GM23338 (cell line): ENCODE measurements at regions not wholly inside any gene's neighbourhood (a gene's known extent, or its start where the extent isn't known, plus 50 kb on each side); places are given as distances from the start of the nearest gene placed in this dataset.

ENCODE experiments used
- ATAC-seq: fragments of 200-7000 bp; cut with Tn5 transposase; 3 replicates; pipeline ENCODE4 v1.9.1; 2020
- DNase-seq: peaks from one replicate; pipeline ENCODE4 v3.0.0-alpha.2; 2015; ENCODE audit warnings: low spot score
- H2AFZ ChIP-seq: fragments of 200-600 bp; sonication (generic); 2 replicates; pipeline ENCODE4 v1.8.0; 2016; ENCODE audit warnings: antibody characterized with exemption, mild to moderate bottlenecking, moderate library complexity
- H3F3A ChIP-seq: fragments of 200-600 bp; sonication (generic); replicated peaks from 2 replicates; pipeline ENCODE4 v1.8.0; 2017; ENCODE audit warnings: antibody characterized with exemption, mixed run types, low read depth
- H3K27ac ChIP-seq: fragments of 200-600 bp; sonication (generic); 2 replicates; pipeline ENCODE4 v1.6.1; 2016; ENCODE audit warnings: low read depth
- H3K27me3 ChIP-seq: fragments of 200-600 bp; sonication (generic); 2 replicates; pipeline ENCODE4 v1.8.0; 2016; ENCODE audit warnings: mild to moderate bottlenecking, mixed run types, moderate library complexity; ENCODE audit not compliant: insufficient read depth
- H3K36me3 ChIP-seq: fragments of 200-600 bp; sonication (generic); 2 replicates; pipeline ENCODE4 v1.8.0; 2016; ENCODE audit warnings: mild to moderate bottlenecking; ENCODE audit not compliant: insufficient read depth
- H3K4me1 ChIP-seq: fragments of 200-600 bp; sonication (generic); 2 replicates; pipeline ENCODE4 v1.8.0; 2016; ENCODE audit warnings: mild to moderate bottlenecking, moderate library complexity; ENCODE audit not compliant: insufficient read depth
- H3K4me2 ChIP-seq: fragments of 200-600 bp; sonication (generic); 2 replicates; pipeline ENCODE4 v1.7.1; 2017; ENCODE audit warnings: mixed run types
- H3K4me3 ChIP-seq: fragments of 200-600 bp; sonication (generic); 2 replicates; pipeline ENCODE4 v1.6.1; 2016; ENCODE audit warnings: mixed run types
- H3K79me2 ChIP-seq: fragments of 200-600 bp; sonication (generic); replicated peaks from 2 replicates; pipeline ENCODE4 v1.8.0; 2017; ENCODE audit warnings: mild to moderate bottlenecking; ENCODE audit not compliant: insufficient read depth
- H3K9me2 ChIP-seq: fragments of 200-600 bp; sonication (generic); 2 replicates; pipeline ENCODE4 v1.8.0; 2017; ENCODE audit not compliant: insufficient read depth
- H4K20me1 ChIP-seq: fragments of 200-600 bp; sonication (generic); replicated peaks from 2 replicates; pipeline ENCODE4 v1.8.0; 2017; ENCODE audit warnings: mild to moderate bottlenecking; ENCODE audit not compliant: insufficient read depth
- H3K27ac Mint-ChIP-seq: 2 replicates; pipeline ENCODE4 v1.8.0; 2020; ENCODE audit warnings: inconsistent platforms, mild to moderate bottlenecking, moderate library complexity, mixed read lengths
- H3K27me3 Mint-ChIP-seq: 3 replicates; pipeline ENCODE4 v1.8.0; 2022; ENCODE audit warnings: low read depth, mild to moderate bottlenecking, moderate library complexity, mixed read lengths, inconsistent platforms; ENCODE audit not compliant: insufficient read depth, poor library complexity
- H3K36me3 Mint-ChIP-seq: 3 replicates; pipeline ENCODE4 v1.8.0; 2021; ENCODE audit warnings: low read depth, mild to moderate bottlenecking, inconsistent platforms, moderate library complexity, mixed read lengths
- H3K4me1 Mint-ChIP-seq: 3 replicates; pipeline ENCODE4 v1.8.0; 2020; ENCODE audit warnings: mild to moderate bottlenecking, inconsistent platforms, mixed read lengths
- H3K4me3 Mint-ChIP-seq: 3 replicates; pipeline ENCODE4 v1.8.0; 2021; ENCODE audit warnings: moderate library complexity, mild to moderate bottlenecking, inconsistent platforms, mixed read lengths
- H3K9me3 Mint-ChIP-seq: 3 replicates; pipeline ENCODE4 v1.8.0; 2020; ENCODE audit warnings: moderate library complexity, mild to moderate bottlenecking, inconsistent platforms, mixed read lengths
- CREB1 ChIP-seq: fragments of 250-450 bp; sonication (Bioruptor Pico); IDR thresholded peaks from 2 replicates; pipeline ENCODE4 v1.5.0; 2020; ENCODE audit warnings: low read depth, mild to moderate bottlenecking, moderate library complexity
- CTCF ChIP-seq, 2 experiments: fragments of 200-600 bp in 1 of 2; sonication (generic) in 1 of 2; conservative IDR thresholded peaks; 2 replicates each; pipeline versions ENCODE4 v1.5.1 to v1.6.1; 2016 to 2017; ENCODE audit warnings: antibody characterized with exemption in 2 of 2, low read depth in 2 of 2, mild to moderate bottlenecking in 2 of 2, moderate library complexity in 1 of 2
- ETS1 ChIP-seq: IDR thresholded peaks from 2 replicates; pipeline ENCODE4 v1.6.1; 2016; ENCODE audit warnings: antibody characterized with exemption
- EZH2 ChIP-seq: fragments of 200-600 bp; sonication (generic); IDR thresholded peaks from one replicate; pipeline ENCODE4 v1.8.0; 2017; ENCODE audit warnings: antibody characterized with exemption, mild to moderate bottlenecking, low read depth; ENCODE audit not compliant: unreplicated experiment
- EZH2phosphoT487 ChIP-seq: fragments of 200-600 bp; sonication (generic); IDR thresholded peaks from one replicate; pipeline ENCODE4 v1.8.1; 2018; ENCODE audit warnings: antibody characterized with exemption; ENCODE audit not compliant: unreplicated experiment
- JUNB ChIP-seq: IDR thresholded peaks from one replicate; pipeline ENCODE4 v1.6.1; 2016; ENCODE audit warnings: antibody characterized with exemption; ENCODE audit not compliant: unreplicated experiment
- NANOG ChIP-seq: IDR thresholded peaks from 2 replicates; pipeline ENCODE4 v1.6.1; 2016; ENCODE audit warnings: antibody characterized with exemption, borderline replicate concordance
- POLR2AphosphoS5 ChIP-seq: IDR thresholded peaks from 2 replicates; pipeline ENCODE4 v1.6.1; 2016; ENCODE audit warnings: antibody characterized with exemption, low read depth
- REST ChIP-seq: IDR thresholded peaks from one replicate; pipeline ENCODE4 v1.6.1; 2018; ENCODE audit warnings: antibody characterized with exemption; ENCODE audit not compliant: unreplicated experiment
- STAT1 ChIP-seq: IDR thresholded peaks from one replicate; pipeline ENCODE4 v1.6.1; 2016; ENCODE audit warnings: antibody characterized with exemption; ENCODE audit not compliant: unreplicated experiment
- ZNF114 ChIP-seq: fragments of 250-450 bp; sonication (Bioruptor Pico); IDR thresholded peaks from 2 replicates; pipeline ENCODE4 v1.5.0; 2020; ENCODE audit warnings: mild to moderate bottlenecking, moderate library complexity
- ZNF331 ChIP-seq: fragments of 250-450 bp; sonication (Bioruptor Pico); IDR thresholded peaks from 2 replicates; pipeline ENCODE4 v1.5.0; 2020; ENCODE audit warnings: low read depth, mild to moderate bottlenecking, moderate library complexity
- ZNF462 ChIP-seq: fragments of 250-450 bp; sonication (Bioruptor Pico); IDR thresholded peaks from 2 replicates; pipeline ENCODE4 v1.5.0; 2020; ENCODE audit warnings: mild to moderate bottlenecking, moderate library complexity

- H4K20me1 ChIP-seq: no peaks in the 10 kb centered on the region
- no peak overlapping the region for H3K4me3 Mint-ChIP-seq
These were observed 256.0 kb downstream of the EIPR1 start for GRCh38 chr2:3121601-3122000.

More at GRCh38 chr2:3121601-3122000, 256.0 kb downstream of the EIPR1 start:
- ATAC-seq (no peak), DNase-seq (no peak)
- no peaks in the 10 kb centered on the region for H3K36me3 Mint-ChIP-seq
- H3K4me2 ChIP-seq: no peak overlapping the region
- H3K27me3 ChIP-seq: no peaks in the 10 kb centered on the region
- no peaks in the 10 kb centered on the region for H3F3A ChIP-seq
- H3K4me1 ChIP-seq: no peaks in the 10 kb centered on the region; the same call in 1 of the 2 replicates
- H3K4me1 Mint-ChIP-seq: peaks cover 7% of the 10 kb centered on the region
- no peaks in the 10 kb centered on the region for H3K9me2 ChIP-seq
- no peak overlapping the region for H3K27ac Mint-ChIP-seq
- no peak overlapping the region for H3K27ac ChIP-seq
- TF ChIP-seq NANOG (no peak), ZNF114 (CRISPR knock-in tag) (no peak), CTCF (conservative IDR thresholded peaks at IDR 0.05; ENCODE audit: low read depth in 2 of 2) (no peak), CREB1 (CRISPR knock-in tag) (no peak), ETS1 (no peak), STAT1 (no peak), EZH2 (no peak), EZH2phosphoT487 (no peak), POLR2AphosphoS5 (no peak), JUNB (no peak), ZNF462 (CRISPR knock-in tag) (no peak), REST (no peak), ZNF331 (CRISPR knock-in tag) (no peak)
- no peaks in the 10 kb centered on the region for H3K9me3 Mint-ChIP-seq
- no peaks in the 10 kb centered on the region for H3K36me3 ChIP-seq
- no peaks in the 10 kb centered on the region for H3K79me2 ChIP-seq
- no peak overlapping the region for H3K4me3 ChIP-seq
- H2AFZ ChIP-seq: no peak overlapping the region
- H3K27me3 Mint-ChIP-seq: peaks cover 2% of the 10 kb centered on the region
